Epithelial cell of proximal tubule (primary cell): ENCODE measurements at regions not wholly inside any gene's neighbourhood (a gene's known extent, or its start where the extent isn't known, plus 50 kb on each side); places are given as distances from the start of the nearest gene placed in this dataset.
"Not testable (repeated sequence)": the region's sequence is repeated elsewhere in the genome, so short reads cannot be mapped to it uniquely, and the experiment has no call there.

Experiments
- DNase-seq: peaks from one replicate; pipeline ENCODE4 v3.0.0-alpha.2; 2011; ENCODE audit warnings: low read depth
- H3K4me3 ChIP-seq: 2 replicates; pipeline ENCODE4 v1.5.1; 2011; ENCODE audit warnings: low read depth, mild to moderate bottlenecking, low read length
- CTCF ChIP-seq: conservative IDR thresholded peaks from 2 replicates; pipeline ENCODE4 v1.5.1; 2012; ENCODE audit warnings: low read depth, mild to moderate bottlenecking, low read length

GRCh38 chr10:29776246-29776645 lies 141.5 kb upstream of the SVIL start:
- DNase-seq: no peak
- H3K4me3 ChIP-seq: no peak overlapping the region
- no peak for TF ChIP-seq CTCF

DNA sequence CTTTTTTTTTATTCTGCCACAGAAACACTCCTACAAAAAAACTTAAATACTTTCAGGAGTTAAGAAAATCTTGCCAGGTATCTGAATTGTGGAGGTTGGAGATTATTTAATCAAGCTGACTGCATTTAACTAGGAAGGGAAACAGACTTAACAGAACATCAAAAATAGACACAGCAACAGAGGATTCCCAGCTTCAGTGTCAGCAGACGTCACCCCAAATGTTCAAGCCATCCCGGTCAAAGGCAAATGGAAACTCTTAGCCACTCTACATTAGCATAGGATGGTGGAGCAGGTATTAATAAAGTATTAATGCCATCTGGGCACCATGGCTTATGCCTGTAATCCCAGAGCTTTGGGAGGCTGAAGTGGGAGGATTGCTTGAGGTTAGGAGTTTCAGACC lies 139.7 kb upstream of the SVIL start:
- H3K4me3 ChIP-seq: no peak overlapping the region
- TF ChIP-seq CTCF: no peak
- DNase-seq: no peak

GRCh38 chr10:29773675-29774091 lies 138.9 kb upstream of the SVIL start:
- TF ChIP-seq CTCF: no peak
- DNase-seq: no peak
- no peak overlapping the region for H3K4me3 ChIP-seq

- no peak overlapping the region for H3K4me3 ChIP-seq
- no peak for DNase-seq
- TF ChIP-seq CTCF: no peak
These were observed 137.6 kb upstream of the SVIL start for GRCh38 chr10:29772403-29772802.

GRCh38 chr10:29771376-29771775 lies 136.6 kb upstream of the SVIL start:
- TF ChIP-seq CTCF: no peak
- H3K4me3 ChIP-seq: no peak overlapping the region
- DNase-seq: no peak

DNA sequence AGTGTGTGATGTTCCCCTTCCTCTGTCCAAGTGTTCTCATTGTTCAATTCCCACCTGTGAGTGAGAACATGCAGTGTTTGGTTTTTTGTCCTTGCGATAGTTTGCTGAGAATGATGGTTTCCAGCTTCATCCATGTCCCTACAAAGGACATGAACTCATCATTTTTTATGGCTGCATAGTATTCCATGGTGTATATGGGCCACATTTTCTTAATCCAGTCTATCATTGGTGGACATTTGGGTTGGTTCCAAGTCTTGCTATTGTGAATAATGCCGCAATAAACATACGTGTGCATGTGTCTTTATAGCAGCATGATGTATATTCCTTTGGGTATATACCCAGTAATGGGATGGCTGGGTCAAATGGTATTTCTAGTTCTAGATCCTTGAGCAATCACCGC lies 134.5 kb upstream of the SVIL start:
- not testable (repeated sequence) for H3K4me3 ChIP-seq, DNase-seq

- no peak for TF ChIP-seq CTCF
- H3K4me3 ChIP-seq: no peak overlapping the region
- DNase-seq: no peak
These were observed 133.2 kb upstream of the SVIL start for GRCh38 chr10:29767968-29768367.

DNA sequence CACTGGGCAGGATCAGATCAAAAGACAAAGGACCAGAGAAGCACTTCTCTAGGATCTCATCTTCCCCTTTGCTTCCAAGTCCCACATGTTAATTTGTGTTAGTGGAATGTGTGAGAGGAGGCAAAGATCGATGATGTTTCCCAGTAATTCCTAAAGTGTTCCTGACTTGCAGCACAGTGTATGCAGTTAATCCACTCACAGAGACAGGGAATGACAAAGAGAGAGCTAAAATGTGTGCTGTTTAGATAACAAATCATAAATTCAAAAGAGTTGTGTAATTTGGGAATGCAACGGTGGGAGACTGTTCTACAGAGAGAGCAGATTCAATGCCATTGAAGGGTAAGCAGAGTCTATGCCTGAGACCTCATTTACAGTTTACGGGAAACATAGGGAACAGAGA lies 132.0 kb upstream of the SVIL start:
- no peak overlapping the region for H3K4me3 ChIP-seq
- DNase-seq: no peak
- TF ChIP-seq CTCF: no peak
